H1 (cell line): ENCODE measurements at regions not wholly inside any gene's neighbourhood (a gene's known extent, or its start where the extent isn't known, plus 50 kb on each side); places are given as distances from the start of the nearest gene placed in this dataset.
"Not testable (repeated sequence)": the region's sequence is repeated elsewhere in the genome, so short reads cannot be mapped to it uniquely, and the experiment has no call there.

Source experiments
- CTCF ChIA-PET: fragments of 300-600 bp; sonication (Branson Sonifier 250); formaldehyde crosslinking; loops from one replicate; lab custom pipeline; 2021; ENCODE audit not compliant: partially characterized antibody; lab: Charles Lee
- POLR2A ChIA-PET: fragments of 300-600 bp; sonication (Branson Sonifier 250); formaldehyde crosslinking; loops from one replicate; lab custom pipeline; 2021; ENCODE audit warnings: inconsistent platforms; ENCODE audit not compliant: partially characterized antibody; lab: Charles Lee
- DNase-seq, 2 experiments: peaks; one replicate each; pipeline versions ENCODE4 v3.0.0 to v3.0.0-alpha.2; 2010 to 2022; ENCODE audit warnings: low spot score in 2 of 2, low read depth in 1 of 2, mixed read lengths in 1 of 2
- FAIRE-seq: peaks from 2 replicates; lab custom pipeline; 2011; peaks lifted over from hg19 to GRCh38; lab: Jason Lieb, UNC
- H2AFZ ChIP-seq: 2 replicates; pipeline ENCODE4 v1.8.1; 2012; ENCODE audit warnings: low read length, inconsistent platforms
- H2AK5ac ChIP-seq: 2 replicates; pipeline ENCODE4 v1.6.1; 2013; ENCODE audit warnings: low read depth, low read length
- H2BK120ac ChIP-seq: replicated peaks from 2 replicates; pipeline ENCODE3; 2013; ENCODE audit warnings: low read depth, low read length, inconsistent platforms
- H2BK12ac ChIP-seq: 2 replicates; pipeline ENCODE4 v1.6.1; 2013; ENCODE audit warnings: low read depth, low read length
- H2BK15ac ChIP-seq: 2 replicates; pipeline ENCODE4 v1.6.1; 2013; ENCODE audit warnings: low read length
- H2BK20ac ChIP-seq: 2 replicates; pipeline ENCODE4 v1.6.1; 2013; ENCODE audit warnings: low read length
- H2BK5ac ChIP-seq: 2 replicates; pipeline ENCODE4 v1.6.1; 2013; ENCODE audit warnings: low read depth, low read length
- H3K14ac ChIP-seq: 2 replicates; pipeline ENCODE4 v1.6.1; 2013; ENCODE audit warnings: inconsistent platforms; ENCODE audit not compliant: insufficient read length
- H3K18ac ChIP-seq: 2 replicates; pipeline ENCODE4 v1.6.1; 2013; ENCODE audit warnings: low read length; ENCODE audit errors: extremely low read depth
- H3K23ac ChIP-seq: 2 replicates; pipeline ENCODE4 v1.6.1; 2013; ENCODE audit warnings: inconsistent platforms; ENCODE audit not compliant: insufficient read length
- H3K23me2 ChIP-seq: 2 replicates; pipeline ENCODE4 v1.6.1; 2013; ENCODE audit warnings: low read depth, low read length
- H3K27ac ChIP-seq: 2 replicates; pipeline ENCODE4 v1.6.1; 2011; ENCODE audit warnings: low read depth, low read length, inconsistent platforms
- H3K27me3 ChIP-seq, 4 experiments: replicated peaks in 1 of 4; 1 replicate in 1 of 4; 2 replicates in 3 of 4; pipeline versions ENCODE4 v1.6.1 to v1.8.1; 2011 to 2013; ENCODE audit warnings: low read length in 3 of 4, mild to moderate bottlenecking in 3 of 4, inconsistent platforms in 2 of 4, mixed read lengths in 2 of 4, moderate library complexity in 1 of 4; ENCODE audit not compliant: control insufficient read depth in 3 of 4, insufficient read depth in 3 of 4; ENCODE audit errors: extremely low read depth in 1 of 4
- H3K36me3 ChIP-seq, 4 experiments: 2 replicates each; pipeline versions ENCODE4 v1.6.1 to v1.8.1; 2011 to 2013; ENCODE audit warnings: mild to moderate bottlenecking in 4 of 4, low read length in 3 of 4, moderate library complexity in 2 of 4, control low read depth in 1 of 4, inconsistent platforms in 1 of 4; ENCODE audit not compliant: insufficient read depth in 4 of 4, control insufficient read depth in 2 of 4
- H3K4ac ChIP-seq: replicated peaks from 2 replicates; pipeline ENCODE3; 2013; ENCODE audit warnings: low read length, low read depth, mixed read lengths, inconsistent platforms; ENCODE audit not compliant: insufficient read length
- H3K4me1 ChIP-seq, 4 experiments: replicated peaks in 1 of 4; 1 replicate in 1 of 4; 2 replicates in 3 of 4; pipeline versions ENCODE4 v1.6.1 to v1.8.1; 2011 to 2013; ENCODE audit warnings: low read length in 3 of 4, inconsistent platforms in 2 of 4, mixed read lengths in 1 of 4; ENCODE audit not compliant: insufficient read depth in 4 of 4, control insufficient read depth in 3 of 4
- H3K4me2 ChIP-seq, 2 experiments: 2 replicates each; pipeline versions ENCODE4 v1.6.1 to v1.8.1; 2011 to 2013; ENCODE audit warnings: low read depth in 2 of 2, low read length in 2 of 2, control low read depth in 1 of 2, inconsistent platforms in 1 of 2, mild to moderate bottlenecking in 1 of 2; ENCODE audit not compliant: insufficient read depth in 1 of 2
- H3K4me3 ChIP-seq, 4 experiments: fragments of 200-600, 300-600 bp in 1 of 4; sonication (generic), shearing (Covaris generic), sonication (Bioruptor Twin) in 1 of 4; 2 replicates each; pipeline versions ENCODE4 v1.5.1 to v1.8.1; 2011 to 2016; ENCODE audit warnings: low read length in 4 of 4, low read depth in 3 of 4, control low read depth in 2 of 4, inconsistent platforms in 2 of 4, mild to moderate bottlenecking in 2 of 4, mixed read lengths in 1 of 4, moderate library complexity in 1 of 4; ENCODE audit not compliant: insufficient read depth in 2 of 4; ENCODE audit errors: extremely low read depth in 1 of 4
- H3K56ac ChIP-seq: replicated peaks from 2 replicates; pipeline ENCODE3; 2013; ENCODE audit warnings: low read depth, mild to moderate bottlenecking, mixed read lengths, low read length, inconsistent platforms; ENCODE audit not compliant: insufficient read length
- H3K79me1 ChIP-seq: 2 replicates; pipeline ENCODE4 v1.6.1; 2013; ENCODE audit warnings: low read depth, low read length, control low read depth
- H3K79me2 ChIP-seq, 2 experiments: 2 replicates each; pipeline versions ENCODE4 v1.6.1 to v1.8.1; 2012 to 2013; ENCODE audit warnings: low read length in 2 of 2, mild to moderate bottlenecking in 2 of 2, inconsistent platforms in 1 of 2; ENCODE audit not compliant: insufficient read depth in 2 of 2, control insufficient read depth in 1 of 2
- H3K9ac ChIP-seq, 4 experiments: replicated peaks in 1 of 4; 1 replicate in 1 of 4; 2 replicates in 3 of 4; pipeline versions ENCODE4 v1.6.1 to v1.8.1; 2011 to 2013; ENCODE audit warnings: low read depth in 3 of 4, low read length in 3 of 4, control low read depth in 2 of 4, mild to moderate bottlenecking in 2 of 4, moderate library complexity in 2 of 4, inconsistent platforms in 1 of 4; ENCODE audit errors: extremely low read depth in 1 of 4
- H3K9me3 ChIP-seq, 2 experiments: 2 replicates each; pipeline versions ENCODE4 v1.6.1 to v1.8.1; 2012 to 2013; ENCODE audit warnings: mild to moderate bottlenecking in 2 of 2, moderate library complexity in 2 of 2, control low read depth in 1 of 2, inconsistent platforms in 1 of 2, low read depth in 1 of 2, low read length in 1 of 2, mixed read lengths in 1 of 2; ENCODE audit not compliant: insufficient read depth in 2 of 2
- H4K20me1 ChIP-seq, 2 experiments: replicated peaks in 1 of 2; 2 replicates each; pipeline versions ENCODE3 to v1.8.1; 2011 to 2013; ENCODE audit warnings: inconsistent platforms in 2 of 2, low read length in 2 of 2, mild to moderate bottlenecking in 1 of 2; ENCODE audit not compliant: insufficient read depth in 2 of 2, control insufficient read depth in 1 of 2
- H4K5ac ChIP-seq: 2 replicates; pipeline ENCODE4 v1.6.1; 2013; ENCODE audit warnings: low read length, low read depth, mixed read lengths, inconsistent platforms; ENCODE audit not compliant: insufficient read length
- H4K8ac ChIP-seq: 2 replicates; pipeline ENCODE4 v1.8.0; 2013; ENCODE audit warnings: mild to moderate bottlenecking, moderate library complexity, low read length, inconsistent platforms; ENCODE audit not compliant: insufficient read depth; ENCODE audit errors: extremely low read depth
- H4K91ac ChIP-seq: replicated peaks from 2 replicates; pipeline ENCODE3; 2013; ENCODE audit warnings: low read length, mixed read lengths, inconsistent platforms; ENCODE audit not compliant: insufficient read length
- ATF2 ChIP-seq: IDR thresholded peaks from 2 replicates; pipeline ENCODE4 v1.6.1; 2012; ENCODE audit warnings: low read length, inconsistent platforms
- RAD21 ChIP-seq, 2 experiments: IDR thresholded peaks in 1 of 2; conservative IDR thresholded peaks in 1 of 2; 2 replicates each; pipeline ENCODE4 v1.6.1; 2011; ENCODE audit warnings: low read depth in 2 of 2, low read length in 2 of 2, improper control_type of control experiment in 1 of 2, inconsistent platforms in 1 of 2, mild to moderate bottlenecking in 1 of 2, moderate library complexity in 1 of 2
- WGBS, 2 experiments: shearing (Covaris generic) in 1 of 2; methylation state at CpG; one replicate each; pipeline versions ENCODE4 v1.1.6 to v1.1.7; 2013 to 2015; ENCODE audit warnings: low lambda C conversion rate in 2 of 2, mixed read lengths in 2 of 2, inconsistent platforms in 1 of 2, low coverage in 1 of 2, missing lambda C conversion rate in 1 of 2; ENCODE audit not compliant: insufficient replicate concordance in 2 of 2, insufficient coverage in 1 of 2, insufficient read length in 1 of 2; ENCODE audit errors: extremely low coverage in 1 of 2, missing lambda C conversion rate in 1 of 2; 5-methylcytosine and 5-hydroxymethylcytosine counted together

GRCh38 chr14:25298238-25298637, 248.3 kb upstream of the STXBP6 start (continued):
- TF ChIP-seq ATF2: no peak
- TF ChIP-seq RAD21 (IDR thresholded peaks at IDR 0.05 in 1 of 2, conservative IDR thresholded peaks at IDR 0.05 in 1 of 2; ENCODE audit: low read depth in 2 of 2, low read length in 2 of 2): no peak

- H4K8ac ChIP-seq, H2AK5ac ChIP-seq, H3K27me3 ChIP-seq, H2BK20ac ChIP-seq, H2AFZ ChIP-seq, CTCF ChIA-PET, H3K9me3 ChIP-seq, H3K4me2 ChIP-seq, H3K36me3 ChIP-seq, H3K18ac ChIP-seq, H3K9ac ChIP-seq, H4K5ac ChIP-seq, H3K23me2 ChIP-seq, H3K27ac ChIP-seq, H2BK5ac ChIP-seq, H4K91ac ChIP-seq, POLR2A ChIA-PET, H2BK12ac ChIP-seq, H3K4me1 ChIP-seq, H3K4me3 ChIP-seq, H3K79me2 ChIP-seq, DNase-seq, H2BK15ac ChIP-seq, H2BK120ac ChIP-seq, H3K56ac ChIP-seq, H4K20me1 ChIP-seq, H3K14ac ChIP-seq, H3K79me1 ChIP-seq, FAIRE-seq, H3K23ac ChIP-seq, H3K4ac ChIP-seq: not testable (repeated sequence)
- whole genome bisulfite sequencing, 2 experiments: no CpG with 5 or more reads among the region's 1 CpG
These were observed 240.2 kb upstream of the STXBP6 start for GRCh38 chr14:25290154-25290553.
